Ishikawa (cell line): ENCODE measurements at regions not wholly inside any gene's neighbourhood (a gene's known extent, or its start where the extent isn't known, plus 50 kb on each side); places are given as distances from the start of the nearest gene placed in this dataset.

Source experiments
- CREB1 ChIP-seq: IDR thresholded peaks from 2 replicates; pipeline ENCODE4 v1.6.1; 2012; ENCODE audit warnings: low read depth
- TF ChIP-seq, protein P1 (sequence below): IDR thresholded peaks from 2 replicates; pipeline ENCODE4 v1.6.1; 2012; ENCODE audit warnings: low read depth, mild to moderate bottlenecking

DNA sequence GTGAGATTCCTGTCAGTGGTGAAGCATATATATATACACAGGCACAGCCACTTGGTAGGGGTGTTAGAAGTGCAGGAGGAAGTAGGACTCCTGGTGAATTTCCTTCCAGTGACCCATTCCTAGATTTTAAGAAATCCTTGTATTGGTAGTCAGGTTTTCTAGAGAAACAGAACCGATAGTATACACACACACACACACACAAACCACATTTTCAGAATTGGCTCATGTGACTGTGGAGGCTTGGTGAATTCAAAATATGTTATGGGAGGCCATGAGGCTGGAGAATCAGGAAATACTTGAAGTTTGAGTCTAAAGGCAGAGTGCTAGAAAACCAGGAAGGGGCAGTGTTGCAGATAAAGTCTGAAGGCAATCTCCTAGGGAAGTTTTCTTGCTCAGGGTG, 114.2 kb downstream of the FCRL5 start:
- TF ChIP-seq, protein P1, sequence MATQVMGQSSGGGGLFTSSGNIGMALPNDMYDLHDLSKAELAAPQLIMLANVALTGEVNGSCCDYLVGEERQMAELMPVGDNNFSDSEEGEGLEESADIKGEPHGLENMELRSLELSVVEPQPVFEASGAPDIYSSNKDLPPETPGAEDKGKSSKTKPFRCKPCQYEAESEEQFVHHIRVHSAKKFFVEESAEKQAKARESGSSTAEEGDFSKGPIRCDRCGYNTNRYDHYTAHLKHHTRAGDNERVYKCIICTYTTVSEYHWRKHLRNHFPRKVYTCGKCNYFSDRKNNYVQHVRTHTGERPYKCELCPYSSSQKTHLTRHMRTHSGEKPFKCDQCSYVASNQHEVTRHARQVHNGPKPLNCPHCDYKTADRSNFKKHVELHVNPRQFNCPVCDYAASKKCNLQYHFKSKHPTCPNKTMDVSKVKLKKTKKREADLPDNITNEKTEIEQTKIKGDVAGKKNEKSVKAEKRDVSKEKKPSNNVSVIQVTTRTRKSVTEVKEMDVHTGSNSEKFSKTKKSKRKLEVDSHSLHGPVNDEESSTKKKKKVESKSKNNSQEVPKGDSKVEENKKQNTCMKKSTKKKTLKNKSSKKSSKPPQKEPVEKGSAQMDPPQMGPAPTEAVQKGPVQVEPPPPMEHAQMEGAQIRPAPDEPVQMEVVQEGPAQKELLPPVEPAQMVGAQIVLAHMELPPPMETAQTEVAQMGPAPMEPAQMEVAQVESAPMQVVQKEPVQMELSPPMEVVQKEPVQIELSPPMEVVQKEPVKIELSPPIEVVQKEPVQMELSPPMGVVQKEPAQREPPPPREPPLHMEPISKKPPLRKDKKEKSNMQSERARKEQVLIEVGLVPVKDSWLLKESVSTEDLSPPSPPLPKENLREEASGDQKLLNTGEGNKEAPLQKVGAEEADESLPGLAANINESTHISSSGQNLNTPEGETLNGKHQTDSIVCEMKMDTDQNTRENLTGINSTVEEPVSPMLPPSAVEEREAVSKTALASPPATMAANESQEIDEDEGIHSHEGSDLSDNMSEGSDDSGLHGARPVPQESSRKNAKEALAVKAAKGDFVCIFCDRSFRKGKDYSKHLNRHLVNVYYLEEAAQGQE = no peak
- TF ChIP-seq CREB1 = no peak
